HepG2 (cell line): ENCODE measurements at regions not wholly inside any gene's neighbourhood (a gene's known extent, or its start where the extent isn't known, plus 50 kb on each side); places are given as distances from the start of the nearest gene placed in this dataset.

Experiments
- ATAC-seq: fragments of 200-7000 bp; cut with Tn5 transposase; 3 replicates; pipeline ENCODE4 v1.9.1; 2020; ENCODE audit warnings: mild to moderate bottlenecking, moderate library complexity
- BruUV-seq: library from RNA; stranded (reverse); fragments of 400-500 nt; replicated peaks from 2 replicates; lab custom pipeline; 2021; lab: Mats Ljungman, UMichigan
- CTCF ChIA-PET: fragments of 300-600 bp; formaldehyde crosslinking; extraction: SDS; loops from one replicate; lab custom pipeline; 2021; ENCODE audit warnings: low total read pairs, inconsistent platforms, low intra/inter-chr PET ratio; lab: Yijun Ruan, JAX
- POLR2A ChIA-PET: fragments of 350-600 bp; sonication (Branson Sonifier 250); formaldehyde crosslinking; loops from one replicate; lab custom pipeline; 2020; ENCODE audit warnings: antibody characterized with exemption, inconsistent platforms; lab: Yijun Ruan, JAX
- DNase-seq: peaks from one replicate; pipeline ENCODE4 v3.0.0-alpha.2; 2015; ENCODE audit warnings: low spot score
- FAIRE-seq: peaks from 3 replicates; lab custom pipeline; 2011; peaks lifted over from hg19 to GRCh38; lab: Jason Lieb, UNC
- H2AFZ ChIP-seq: one replicate; pipeline ENCODE4 v1.6.1; 2011; ENCODE audit warnings: low read length, inconsistent platforms
- H3K27ac ChIP-seq: fragments of 300-600 bp; 3 replicates; pipeline ENCODE4 v1.8.0; 2011; ENCODE audit warnings: mixed run types, mild to moderate bottlenecking, mixed read lengths, low read length, inconsistent platforms; ENCODE audit not compliant: insufficient read depth; ENCODE audit errors: extremely low read length
- H3K27me3 ChIP-seq, 2 experiments: fragments of 200-600 bp in 1 of 2; 2 replicates in 1 of 2; 3 replicates in 1 of 2; pipeline versions ENCODE4 v1.6.0 to v1.8.0; 2011; ENCODE audit warnings: low read length in 2 of 2, mild to moderate bottlenecking in 2 of 2, moderate library complexity in 2 of 2, inconsistent platforms in 1 of 2; ENCODE audit not compliant: insufficient read depth in 2 of 2, control insufficient read depth in 1 of 2
- H3K36me3 ChIP-seq, 2 experiments: fragments of 200-600 bp in 1 of 2; replicated peaks in 1 of 2; 2 replicates in 1 of 2; 3 replicates in 1 of 2; pipeline versions ENCODE4 v1.5.1 to v1.8.0; 2011; ENCODE audit warnings: low read length in 2 of 2, inconsistent platforms in 1 of 2; ENCODE audit not compliant: insufficient read depth in 2 of 2, control insufficient read depth in 1 of 2
- H3K4me1 ChIP-seq: 2 replicates; pipeline ENCODE4 v1.5.1; 2012; ENCODE audit warnings: low read length, inconsistent platforms; ENCODE audit not compliant: insufficient read depth
- H3K4me2 ChIP-seq: 2 replicates; pipeline ENCODE4 v1.6.0; 2011; ENCODE audit warnings: low read depth, low read length, inconsistent platforms
- H3K4me3 ChIP-seq, 3 experiments: fragments of 200-600 bp in 1 of 3; sonication (generic), shearing (Covaris generic) in 1 of 3; replicated peaks in 1 of 3; 2 replicates each; pipeline ENCODE4 v1.5.1; 2011 to 2016; ENCODE audit warnings: low read length in 3 of 3, inconsistent platforms in 2 of 3, low read depth in 2 of 3, mild to moderate bottlenecking in 2 of 3, control low read depth in 1 of 3, mixed read lengths in 1 of 3; ENCODE audit not compliant: insufficient read depth in 1 of 3
- H3K79me2 ChIP-seq: one replicate; pipeline ENCODE4 v1.6.1; 2011; ENCODE audit warnings: low read length, inconsistent platforms; ENCODE audit not compliant: insufficient read depth
- H3K9ac ChIP-seq: 2 replicates; pipeline ENCODE4 v1.6.0; 2011; ENCODE audit warnings: mild to moderate bottlenecking, low read depth, low read length, inconsistent platforms; ENCODE audit not compliant: insufficient read depth
- H3K9me3 ChIP-seq: 2 replicates; pipeline ENCODE4 v1.5.1; 2012; ENCODE audit warnings: mild to moderate bottlenecking, low read length
- H4K20me1 ChIP-seq: 2 replicates; pipeline ENCODE4 v1.6.0; 2011; ENCODE audit warnings: inconsistent platforms, mild to moderate bottlenecking, low read length, moderate library complexity; ENCODE audit not compliant: insufficient read depth
- ATAD3A ChIP-seq: sonication (generic); formaldehyde crosslinking; IDR thresholded peaks from 2 replicates; pipeline ENCODE4 v1.4.0; 2020; ENCODE audit warnings: missing genetic modification reagents
- ATM ChIP-seq: fragments of 450-650 bp; IDR thresholded peaks from 2 replicates; pipeline ENCODE4 v1.7.1; 2017; ENCODE audit warnings: mild to moderate bottlenecking, borderline replicate concordance
- EEA1 ChIP-seq: sonication (generic); formaldehyde crosslinking; IDR thresholded peaks from 2 replicates; pipeline ENCODE4 v1.5.1; 2020; ENCODE audit warnings: mild to moderate bottlenecking, missing genetic modification reagents, borderline replicate concordance
- GTF2F1 ChIP-seq: fragments of 150-350 bp; IDR thresholded peaks from 2 replicates; pipeline ENCODE4 v1.6.1; 2014; ENCODE audit warnings: low read length
- LCORL ChIP-seq, 2 experiments: fragments of 450-650 bp in 1 of 2; sonication (generic) in 1 of 2; formaldehyde crosslinking in 1 of 2; IDR thresholded peaks; 2 replicates each; pipeline versions ENCODE4 v1.5.0 to v1.6.1; 2017 to 2020; ENCODE audit warnings: antibody characterized with exemption in 1 of 2, missing genetic modification reagents in 1 of 2
- NFKB2 ChIP-seq: sonication (generic); formaldehyde crosslinking; IDR thresholded peaks from 2 replicates; pipeline ENCODE4 v1.4.0; 2020; ENCODE audit warnings: missing genetic modification reagents, borderline replicate concordance
- NR2C2 ChIP-seq: sonication (generic); formaldehyde crosslinking; IDR thresholded peaks from 2 replicates; pipeline ENCODE4 v1.4.0; 2020; ENCODE audit warnings: missing genetic modification reagents, mild to moderate bottlenecking, moderate library complexity, borderline replicate concordance
- PCBP2 ChIP-seq: fragments of 200-400 bp; formaldehyde crosslinking; optimal IDR thresholded peaks from 2 replicates; pipeline ENCODE3; 2018; ENCODE audit warnings: low read length, low read depth; ENCODE audit not compliant: poor library complexity, severe bottlenecking
- PRPF4 ChIP-seq: fragments of 200-400 bp; formaldehyde crosslinking; IDR thresholded peaks from 2 replicates; pipeline ENCODE4 v1.6.1; 2016; ENCODE audit warnings: low read length, low read depth; ENCODE audit not compliant: poor library complexity, severe bottlenecking
- SALL1 ChIP-seq: sonication (generic); formaldehyde crosslinking; IDR thresholded peaks from 2 replicates; pipeline ENCODE4 v1.8.0; 2022; ENCODE audit warnings: mild to moderate bottlenecking, missing genetic modification reagents
- TEF ChIP-seq: sonication (generic); formaldehyde crosslinking; IDR thresholded peaks from 2 replicates; pipeline ENCODE4 v1.5.0; 2020; ENCODE audit warnings: missing genetic modification reagents
- ZBTB42 ChIP-seq: sonication (generic); formaldehyde crosslinking; IDR thresholded peaks from 2 replicates; pipeline ENCODE4 v1.5.0; 2020; ENCODE audit warnings: mild to moderate bottlenecking, missing genetic modification reagents
- ZNF20 ChIP-seq: sonication (generic); formaldehyde crosslinking; IDR thresholded peaks from 2 replicates; pipeline ENCODE4 v1.4.0; 2020; ENCODE audit warnings: mild to moderate bottlenecking, moderate library complexity, missing genetic modification reagents
- ZNF326 ChIP-seq: sonication (generic); formaldehyde crosslinking; IDR thresholded peaks from 2 replicates; pipeline ENCODE4 v1.4.0; 2020; ENCODE audit warnings: missing genetic modification reagents, borderline replicate concordance
- ZNF503 ChIP-seq: sonication (generic); formaldehyde crosslinking; IDR thresholded peaks from 2 replicates; pipeline ENCODE4 v1.4.0; 2020; ENCODE audit warnings: missing genetic modification reagents
- ZNF562 ChIP-seq: sonication (generic); formaldehyde crosslinking; IDR thresholded peaks from 2 replicates; pipeline ENCODE4 v1.8.0; 2022; ENCODE audit warnings: missing genetic modification reagents, borderline replicate concordance
- ZNF703 ChIP-seq: sonication (generic); formaldehyde crosslinking; IDR thresholded peaks from 2 replicates; pipeline ENCODE4 v1.5.1; 2020; ENCODE audit warnings: missing genetic modification reagents, mild to moderate bottlenecking, moderate library complexity, borderline replicate concordance
- WGBS: methylation state at CpG from one replicate; pipeline ENCODE4 v1.1.6; 2017; ENCODE audit warnings: low lambda C conversion rate; 5-methylcytosine and 5-hydroxymethylcytosine counted together
- in situ Hi-C: cut with HindIII; loops from 2 replicates; pipeline ENCODE4 v1.10.0; 2017; ENCODE audit warnings: low pct_unique_long_range_greater_than_20kb; ENCODE audit not compliant: extremely low pct_ligation_motif_present
- intact Hi-C: fragments of 100-400 bp; cut with micrococcal nuclease; formaldehyde crosslinking; loops from one replicate; pipeline ENCODE4 v1.10.0; 2022; ENCODE audit not compliant: unreplicated experiment
- TF ChIP-seq, protein P1 (sequence below): sonication (generic); formaldehyde crosslinking; IDR thresholded peaks from 2 replicates; pipeline ENCODE4 v1.5.0; 2020; ENCODE audit warnings: missing genetic modification reagents
- TF ChIP-seq, protein P2 (sequence below): sonication (generic); formaldehyde crosslinking; IDR thresholded peaks from 2 replicates; pipeline ENCODE4 v1.4.0; 2020; ENCODE audit warnings: mild to moderate bottlenecking, missing genetic modification reagents

DNA sequence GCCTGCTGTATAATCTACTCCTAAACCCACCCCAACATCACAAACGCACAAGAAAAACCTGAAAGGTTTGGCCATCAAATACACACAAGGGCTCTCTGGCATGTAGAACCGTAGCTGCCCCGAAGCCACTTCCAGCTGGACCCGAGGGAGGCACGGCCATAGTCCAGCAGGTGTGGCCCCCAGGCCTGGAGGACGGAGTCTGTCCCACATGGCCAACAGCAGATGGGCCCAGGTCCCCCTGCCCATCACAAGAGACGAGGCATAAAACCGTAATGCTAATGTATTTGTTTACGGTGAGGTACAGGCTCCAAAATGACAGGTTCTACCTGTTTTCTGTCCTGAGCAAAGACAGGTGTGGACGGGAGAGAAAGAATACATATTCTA is 234.2 kb downstream of the SYK start (continued):
- TF ChIP-seq NR2C2 (CRISPR knock-in tag): no peak
- TF ChIP-seq, all 625 proteins: peak for 0

- POLR2A ChIA-PET: interaction anchor here (1.1 to 4.1 kb wide), 9 partner anchors 25 to 390 kb away, joined by 4 to 58 read pairs (median 14); partner anchors contain the start of gene NFIL3
- 0 out of 2 replicates have a peak, but pooled peaks have one; percentile 7 for TF ChIP-seq NFKB2 (CRISPR knock-in tag)
- TF ChIP-seq ZNF20 (CRISPR knock-in tag): no peak
- TF ChIP-seq ZNF503 (CRISPR knock-in tag): no peak
- no peak for TF ChIP-seq GTF2F1
- no peak for TF ChIP-seq ZBTB42 (CRISPR knock-in tag)
- no peak for TF ChIP-seq PCBP2
- TF ChIP-seq SALL1 (CRISPR knock-in tag): no peak
- no peak for TF ChIP-seq ZNF326
- TF ChIP-seq, protein P1, sequence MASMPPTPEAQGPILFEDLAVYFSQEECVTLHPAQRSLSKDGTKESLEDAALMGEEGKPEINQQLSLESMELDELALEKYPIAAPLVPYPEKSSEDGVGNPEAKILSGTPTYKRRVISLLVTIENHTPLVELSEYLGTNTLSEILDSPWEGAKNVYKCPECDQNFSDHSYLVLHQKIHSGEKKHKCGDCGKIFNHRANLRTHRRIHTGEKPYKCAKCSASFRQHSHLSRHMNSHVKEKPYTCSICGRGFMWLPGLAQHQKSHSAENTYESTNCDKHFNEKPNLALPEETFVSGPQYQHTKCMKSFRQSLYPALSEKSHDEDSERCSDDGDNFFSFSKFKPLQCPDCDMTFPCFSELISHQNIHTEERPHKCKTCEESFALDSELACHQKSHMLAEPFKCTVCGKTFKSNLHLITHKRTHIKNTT (CRISPR knock-in tag): no peak
- no peak for TF ChIP-seq TEF (CRISPR knock-in tag)
- TF ChIP-seq PRPF4: no peak
- no peak for TF ChIP-seq ATAD3A (CRISPR knock-in tag)
- 0 out of 2 replicates have a peak, but pooled peaks have one; percentile 47 for TF ChIP-seq ZNF703 (CRISPR knock-in tag)
- no peak for TF ChIP-seq LCORL (IDR thresholded peaks at IDR 0.05)
- TF ChIP-seq LCORL (CRISPR knock-in tag; IDR thresholded peaks at IDR 0.05): no peak
- TF ChIP-seq ATM: no peak
- TF ChIP-seq, protein P2, sequence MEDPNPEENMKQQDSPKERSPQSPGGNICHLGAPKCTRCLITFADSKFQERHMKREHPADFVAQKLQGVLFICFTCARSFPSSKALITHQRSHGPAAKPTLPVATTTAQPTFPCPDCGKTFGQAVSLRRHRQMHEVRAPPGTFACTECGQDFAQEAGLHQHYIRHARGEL: 0 out of 2 replicates have a peak, but pooled peaks have one; percentile 46
- TF ChIP-seq EEA1 (CRISPR knock-in tag): no peak
- TF ChIP-seq ZNF562 (CRISPR knock-in tag): no peak
Observed at GRCh38 chr9:91036356-91036755, 234.7 kb downstream of the SYK start.

More at GRCh38 chr9:91036356-91036755, 234.7 kb downstream of the SYK start:
- Histone ChIP-seq H3K27ac (no peak overlapping the region), H3K9ac (no peak overlapping the region), H3K27me3 (no peaks in the 10 kb centered on the region), H3K4me3 (no peak overlapping the region), H2AFZ (no peak overlapping the region), H3K4me2 (no peak overlapping the region; the same call in 1 of the 2 replicates), H3K4me1 (peaks cover 62% of the 10 kb centered on the region), H3K79me2 (peaks cover 5% of the 10 kb centered on the region), H4K20me1 (no peaks in the 10 kb centered on the region), H3K36me3 (no peaks in the 10 kb centered on the region), H3K9me3 (no peaks in the 10 kb centered on the region)
- 94% methylated on average over 7 of the region's 8 CpGs for WGBS
- no TSS peak for BruUV-seq
- intact Hi-C loops (loop anchor here (2.0 to 5.0 kb wide), 2 partner anchors 34 to 641 kb away; no protein-coding TSS in a partner anchor), in situ Hi-C loops (no loop called here)
- ATAC-seq (no peak), DNase-seq (no peak), FAIRE-seq (no peak)
- CTCF ChIA-PET: interaction anchor here (1.2 to 1.5 kb wide), 2 partner anchors 53 to 390 kb away, joined by 3 to 4 read pairs; no protein-coding TSS in a partner anchor
